Left forelimb (tissue), 1 donor: ENCODE measurements at regions not wholly inside any gene's neighbourhood (a gene's known extent, or its start where the extent isn't known, plus 50 kb on each side); places are given as distances from the start of the nearest gene placed in this dataset.
"Not testable (repeated sequence)": the region's sequence is repeated elsewhere in the genome, so short reads cannot be mapped to it uniquely, and the experiment has no call there.

Source experiments
- DNase-seq: peaks from one replicate; pipeline ENCODE4 v3.0.0-alpha.2; 2018; ENCODE audit warnings: low spot score

GRCh38 chr2:52289741-52290140 lies 1257.8 kb upstream of the NRXN1 start:
- DNase-seq = no peak

GRCh38 chr2:52288596-52288995 lies 1256.7 kb upstream of the NRXN1 start:
- DNase-seq = no peak

GRCh38 chr2:52269696-52270485 lies 1238.0 kb upstream of the NRXN1 start:
- DNase-seq = no peak

- DNase-seq = no peak
These were observed 1233.0 kb upstream of the NRXN1 start for GRCh38 chr2:52264911-52265310.

- no peak for DNase-seq
These were observed 1232.6 kb upstream of the NRXN1 start for GRCh38 chr2:52264488-52264887.

GRCh38 chr2:52260904-52261303 lies 1229.0 kb upstream of the NRXN1 start:
- DNase-seq = no peak

- not testable (repeated sequence) for DNase-seq
These were observed 1227.0 kb upstream of the NRXN1 start for GRCh38 chr2:52258967-52259366.

- no peak for DNase-seq
These were observed 1226.1 kb upstream of the NRXN1 start for GRCh38 chr2:52258038-52258437.

- DNase-seq = no peak
These were observed 1221.6 kb upstream of the NRXN1 start for GRCh38 chr2:52253416-52253980.

- DNase-seq = no peak
These were observed 1206.8 kb upstream of the NRXN1 start for GRCh38 chr2:52238782-52239181.

- no peak for DNase-seq
These were observed 1190.2 kb upstream of the NRXN1 start for GRCh38 chr2:52222128-52222527.

GRCh38 chr2:52220393-52220792 lies 1188.5 kb upstream of the NRXN1 start:
- DNase-seq = no peak

- DNase-seq = no peak
These were observed 1178.7 kb upstream of the NRXN1 start for GRCh38 chr2:52210611-52211010.

GRCh38 chr2:52210161-52210560 lies 1178.2 kb upstream of the NRXN1 start:
- DNase-seq = no peak

- DNase-seq = no peak
These were observed 1162.4 kb upstream of the NRXN1 start for GRCh38 chr2:52194342-52194741.

- DNase-seq = no peak
These were observed 1161.9 kb upstream of the NRXN1 start for GRCh38 chr2:52193804-52194203.

GRCh38 chr2:52192656-52193055 lies 1160.7 kb upstream of the NRXN1 start:
- no peak for DNase-seq

GRCh38 chr2:52181080-52181479 lies 1149.1 kb upstream of the NRXN1 start:
- no peak for DNase-seq

GRCh38 chr2:52178845-52179244 lies 1146.9 kb upstream of the NRXN1 start:
- no peak for DNase-seq

GRCh38 chr2:52145005-52145404 lies 1113.1 kb upstream of the NRXN1 start:
- DNase-seq = no peak

- no peak for DNase-seq
These were observed 1112.7 kb upstream of the NRXN1 start for GRCh38 chr2:52144590-52144989.

GRCh38 chr2:52141076-52141475 lies 1109.1 kb upstream of the NRXN1 start:
- DNase-seq = no peak

- DNase-seq = no peak
These were observed 1107.3 kb upstream of the NRXN1 start for GRCh38 chr2:52139241-52139640.

GRCh38 chr2:52135235-52135634 lies 1103.3 kb upstream of the NRXN1 start:
- DNase-seq = no peak
